ENCODE measurements at regions not wholly inside any gene's neighbourhood (a gene's known extent, or its start where the extent isn't known, plus 50 kb on each side); places are given as distances from the start of the nearest gene placed in this dataset.

GRCh38 chr11:129267716-129268115, 75.6 kb upstream of the ARHGAP32 start:
- no peak overlapping the region for H3K4me3 ChIP-seq (ENCODE audit: low read depth, low read length)
- TF ChIP-seq, protein P1, sequence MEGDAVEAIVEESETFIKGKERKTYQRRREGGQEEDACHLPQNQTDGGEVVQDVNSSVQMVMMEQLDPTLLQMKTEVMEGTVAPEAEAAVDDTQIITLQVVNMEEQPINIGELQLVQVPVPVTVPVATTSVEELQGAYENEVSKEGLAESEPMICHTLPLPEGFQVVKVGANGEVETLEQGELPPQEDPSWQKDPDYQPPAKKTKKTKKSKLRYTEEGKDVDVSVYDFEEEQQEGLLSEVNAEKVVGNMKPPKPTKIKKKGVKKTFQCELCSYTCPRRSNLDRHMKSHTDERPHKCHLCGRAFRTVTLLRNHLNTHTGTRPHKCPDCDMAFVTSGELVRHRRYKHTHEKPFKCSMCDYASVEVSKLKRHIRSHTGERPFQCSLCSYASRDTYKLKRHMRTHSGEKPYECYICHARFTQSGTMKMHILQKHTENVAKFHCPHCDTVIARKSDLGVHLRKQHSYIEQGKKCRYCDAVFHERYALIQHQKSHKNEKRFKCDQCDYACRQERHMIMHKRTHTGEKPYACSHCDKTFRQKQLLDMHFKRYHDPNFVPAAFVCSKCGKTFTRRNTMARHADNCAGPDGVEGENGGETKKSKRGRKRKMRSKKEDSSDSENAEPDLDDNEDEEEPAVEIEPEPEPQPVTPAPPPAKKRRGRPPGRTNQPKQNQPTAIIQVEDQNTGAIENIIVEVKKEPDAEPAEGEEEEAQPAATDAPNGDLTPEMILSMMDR (IDR thresholded peaks at IDR 0.05; ENCODE audit: low read depth, low read length), result no peak

DNA sequence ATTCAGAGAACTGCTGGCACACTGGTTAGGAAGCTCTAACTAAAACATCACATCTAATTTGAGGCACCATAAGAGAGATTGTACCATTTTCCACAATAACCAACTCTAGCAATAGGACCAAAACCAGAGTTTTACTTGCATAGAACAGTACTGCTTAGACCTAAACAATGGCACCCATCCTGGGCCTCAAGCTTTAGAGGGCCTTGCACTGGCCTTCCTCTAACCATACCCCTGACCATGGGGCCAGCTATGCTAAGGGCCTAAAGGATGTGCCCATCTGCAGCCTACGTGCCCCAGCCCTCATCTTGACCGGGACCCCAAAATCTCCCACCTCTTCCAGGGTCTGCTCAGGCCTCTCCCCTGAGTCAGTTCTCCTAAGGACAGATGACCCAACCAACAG, 74.4 kb upstream of the ARHGAP32 start:
- TF ChIP-seq, protein P1 (IDR thresholded peaks at IDR 0.05; ENCODE audit: low read depth, low read length), result no peak
- H3K4me3 ChIP-seq (ENCODE audit: low read depth, low read length), result no peak overlapping the region

GRCh38 chr11:129265125-129265788, 73.1 kb upstream of the ARHGAP32 start:
- TF ChIP-seq, protein P1 (IDR thresholded peaks at IDR 0.05; ENCODE audit: low read depth, low read length), result no peak
- H3K4me3 ChIP-seq (ENCODE audit: low read depth, low read length), result no peak overlapping the region

DNA sequence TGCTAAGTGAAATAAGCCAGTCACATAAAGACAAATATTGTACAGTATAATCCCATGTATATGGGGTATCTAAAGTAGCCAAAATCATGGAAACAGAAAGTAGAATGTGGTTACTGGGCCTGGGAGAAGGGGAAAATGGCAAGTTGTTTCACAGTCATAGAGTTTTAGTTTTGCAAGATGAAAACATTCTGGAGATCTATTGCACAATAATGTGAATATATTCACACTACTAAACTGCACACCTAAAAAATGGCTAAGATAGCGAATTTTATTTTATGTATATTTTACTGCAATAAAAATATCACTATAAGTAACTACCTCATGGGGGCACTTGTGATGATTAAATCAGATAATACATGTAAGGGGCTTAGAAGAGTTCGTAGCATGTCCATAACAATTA, 72.0 kb upstream of the ARHGAP32 start:
- H3K4me3 ChIP-seq (ENCODE audit: low read depth, low read length), result no peak overlapping the region
- TF ChIP-seq, protein P1 (IDR thresholded peaks at IDR 0.05; ENCODE audit: low read depth, low read length), result no peak

DNA sequence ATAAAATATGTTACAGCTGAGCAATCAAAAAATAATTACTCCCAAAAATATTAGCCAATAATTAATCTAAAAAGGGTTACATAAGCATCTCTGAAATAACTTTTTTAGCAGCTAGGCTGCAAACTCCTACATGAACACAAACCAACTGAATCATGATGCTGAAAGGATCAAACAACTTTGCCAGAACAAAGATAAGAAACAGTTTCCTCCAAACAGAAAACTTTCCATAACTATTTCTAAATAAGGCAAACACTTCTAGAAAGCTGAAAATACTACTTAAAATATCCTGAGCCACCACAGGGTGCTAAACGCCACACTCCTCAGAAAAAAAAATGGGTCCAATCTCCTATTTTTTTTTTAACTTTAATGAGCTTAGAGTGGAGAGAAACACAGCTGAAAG, 68.6 kb upstream of the ARHGAP32 start:
- H3K4me3 ChIP-seq (ENCODE audit: low read depth, low read length), result no peak overlapping the region
- TF ChIP-seq, protein P1 (IDR thresholded peaks at IDR 0.05; ENCODE audit: low read depth, low read length), result no peak

DNA sequence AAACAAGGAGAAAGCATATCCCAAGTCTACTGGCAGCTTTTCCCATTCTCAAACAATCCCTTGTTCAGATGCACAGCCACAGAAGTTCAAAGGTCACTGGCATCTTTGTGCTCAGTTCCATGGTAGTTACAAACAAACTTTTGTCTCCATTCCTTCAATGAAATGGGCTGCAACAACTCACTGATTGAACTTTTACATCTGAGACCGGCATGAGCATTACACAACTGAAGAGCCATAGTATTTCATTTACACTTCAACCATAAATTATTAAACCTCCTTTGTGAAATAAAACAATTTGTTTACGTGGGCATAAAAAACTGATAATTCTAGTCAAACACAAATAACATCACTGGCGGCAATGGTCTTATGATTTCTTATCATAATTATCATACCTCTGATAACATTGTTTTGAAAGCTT, 67.8 kb upstream of the ARHGAP32 start:
- TF ChIP-seq, protein P1 (IDR thresholded peaks at IDR 0.05; ENCODE audit: low read depth, low read length), result no peak
- no peak overlapping the region for H3K4me3 ChIP-seq (ENCODE audit: low read depth, low read length)

GRCh38 chr11:129258205-129258604, 66.1 kb upstream of the ARHGAP32 start:
- no peak overlapping the region for H3K4me3 ChIP-seq (ENCODE audit: low read depth, low read length)
- TF ChIP-seq, protein P1 (IDR thresholded peaks at IDR 0.05; ENCODE audit: low read depth, low read length), result no peak
